NT2/D1 (cell line): ENCODE measurements at regions not wholly inside any gene's neighbourhood (a gene's known extent, or its start where the extent isn't known, plus 50 kb on each side); places are given as distances from the start of the nearest gene placed in this dataset.

Experiments
- SUZ12 ChIP-seq: IDR thresholded peaks from 2 replicates; pipeline ENCODE4 v1.6.1; 2011; ENCODE audit not compliant: insufficient read length, insufficient read depth; ENCODE audit errors: extremely low read depth
- YY1 ChIP-seq: IDR thresholded peaks from 2 replicates; pipeline ENCODE4 v1.6.1; 2011; ENCODE audit not compliant: insufficient read length, insufficient read depth
- ZNF274 ChIP-seq: IDR thresholded peaks from 2 replicates; pipeline ENCODE4 v1.6.1; 2011; ENCODE audit warnings: mild to moderate bottlenecking, low read depth, low read length

GRCh38 chr6:14927398-14927797 lies 318.5 kb upstream of the JARID2 start:
- no peak for TF ChIP-seq ZNF274
- TF ChIP-seq YY1: no peak
- no peak for TF ChIP-seq SUZ12
